ENCODE measurements at regions not wholly inside any gene's neighbourhood (a gene's known extent, or its start where the extent isn't known, plus 50 kb on each side); places are given as distances from the start of the nearest gene placed in this dataset.

DNA sequence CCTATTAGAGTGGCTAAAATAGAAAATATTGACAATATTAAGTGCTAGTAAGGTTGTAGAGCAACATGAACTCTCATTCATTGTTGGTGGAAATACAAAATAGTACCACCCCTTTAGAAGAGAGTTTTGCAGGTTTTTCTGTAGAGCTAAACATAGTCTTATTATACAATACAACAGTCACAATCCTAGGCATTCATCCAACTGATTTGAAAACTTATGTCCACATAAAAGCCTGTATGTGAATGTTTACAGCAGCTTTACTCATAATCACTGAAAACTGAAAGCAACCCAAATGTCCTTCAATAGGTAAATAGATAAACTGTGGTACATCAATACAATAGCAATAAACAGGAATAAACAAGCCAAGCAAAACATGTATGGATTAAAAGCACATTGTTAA, 127.2 kb upstream of the PRNP start:
- DNase-seq (ENCODE audit: low read depth in 2 of 2): no peak

DNA sequence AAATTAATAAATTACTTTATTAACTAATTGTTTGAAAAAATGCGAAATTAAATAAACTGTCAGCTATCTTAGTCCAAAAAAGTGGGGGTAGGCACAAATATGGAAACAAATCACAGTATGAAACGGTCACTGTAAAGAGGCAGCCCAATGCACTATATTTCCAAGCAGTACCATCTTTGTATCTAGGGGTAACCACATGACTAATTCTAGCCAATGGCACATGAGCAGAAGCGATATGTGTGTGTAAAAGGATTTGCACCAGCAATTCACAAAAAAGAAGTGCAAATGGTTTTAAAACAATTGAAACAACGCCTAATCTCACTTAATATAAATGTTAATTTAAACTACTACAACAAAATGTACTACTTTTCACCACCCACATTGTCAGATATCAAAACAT, 129.5 kb upstream of the PRNP start:
- DNase-seq (ENCODE audit: low read depth in 2 of 2): no peak

DNA sequence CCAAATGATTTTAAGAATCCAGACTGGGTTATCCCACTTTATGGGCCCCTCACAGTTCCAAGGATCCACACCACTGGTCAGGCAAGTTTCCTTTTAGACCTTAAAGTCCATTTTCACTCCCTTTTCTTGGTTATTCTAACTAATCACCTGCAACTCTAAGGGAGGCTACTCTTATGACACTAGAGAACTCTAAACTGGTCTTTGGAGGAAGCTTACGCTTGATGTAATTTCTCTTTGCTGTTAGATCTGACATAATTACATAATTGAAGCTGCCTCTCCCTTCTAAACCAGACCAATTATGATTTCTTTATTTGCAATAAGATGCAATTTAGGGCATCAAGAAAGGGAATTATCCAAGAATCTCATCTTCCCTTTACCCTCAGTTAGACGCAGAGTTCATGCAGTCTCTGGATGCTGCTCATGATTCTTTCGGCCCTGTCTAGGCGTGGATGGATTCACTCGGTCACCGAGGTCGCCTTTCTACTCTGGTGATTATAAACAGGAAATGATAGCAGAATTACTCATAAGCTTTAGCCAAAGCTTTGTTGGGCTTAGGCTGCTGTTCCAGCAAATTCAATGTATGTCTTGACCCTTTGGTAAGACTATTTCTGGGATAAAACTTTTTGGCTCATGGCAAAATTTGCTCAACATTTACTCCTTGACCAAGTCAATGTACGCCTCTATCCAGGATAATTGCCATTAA, 130.9 kb upstream of the PRNP start:
- no peak for DNase-seq (ENCODE audit: low read depth in 2 of 2)

DNA sequence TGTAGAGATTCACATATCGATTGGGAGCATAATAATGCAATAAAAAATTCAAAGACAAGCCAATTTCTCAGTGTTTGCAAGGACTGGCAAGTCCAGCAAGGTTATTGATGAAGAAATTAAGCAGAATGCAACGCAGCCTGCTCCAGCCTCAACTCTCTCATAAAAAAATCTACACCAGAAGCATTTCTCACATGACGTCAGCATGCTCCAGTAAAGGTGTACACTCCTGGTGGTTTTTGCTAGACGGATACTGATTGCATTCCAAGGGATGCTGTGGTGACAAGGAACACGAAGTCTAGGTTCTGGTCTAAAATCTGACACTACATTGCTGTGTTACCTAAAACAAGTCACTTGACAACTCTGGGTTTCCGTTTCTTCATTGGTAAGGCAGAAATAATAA, 131.9 kb upstream of the PRNP start:
- no peak for DNase-seq (ENCODE audit: low read depth in 2 of 2)

DNA sequence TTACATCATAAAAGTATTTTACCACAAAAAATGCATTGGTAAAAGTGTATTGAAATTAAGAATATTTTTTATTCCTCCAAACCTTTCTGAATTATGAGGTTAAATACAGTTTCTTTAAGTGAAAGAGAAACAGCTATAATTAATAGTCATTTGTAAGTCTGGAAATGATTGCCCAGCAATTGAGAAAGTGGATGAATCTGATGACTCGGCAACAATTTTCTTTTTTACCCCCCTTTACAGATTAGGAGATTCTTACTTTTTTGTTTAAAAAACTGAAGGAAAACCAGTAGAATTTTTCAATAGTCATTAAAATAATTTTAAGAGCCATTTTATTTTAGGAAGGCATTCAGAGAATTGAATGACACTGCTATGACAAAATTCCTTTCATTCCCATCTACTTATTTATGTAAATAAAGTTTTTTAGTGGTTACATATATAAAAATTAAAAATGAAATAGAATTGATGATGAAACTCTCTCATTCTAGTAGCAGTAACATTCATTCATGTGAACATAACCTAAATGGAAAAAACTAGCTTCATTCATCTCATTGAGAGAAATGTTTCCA, 134.1 kb upstream of the PRNP start:
- no peak for DNase-seq (ENCODE audit: low read depth in 2 of 2)

DNA sequence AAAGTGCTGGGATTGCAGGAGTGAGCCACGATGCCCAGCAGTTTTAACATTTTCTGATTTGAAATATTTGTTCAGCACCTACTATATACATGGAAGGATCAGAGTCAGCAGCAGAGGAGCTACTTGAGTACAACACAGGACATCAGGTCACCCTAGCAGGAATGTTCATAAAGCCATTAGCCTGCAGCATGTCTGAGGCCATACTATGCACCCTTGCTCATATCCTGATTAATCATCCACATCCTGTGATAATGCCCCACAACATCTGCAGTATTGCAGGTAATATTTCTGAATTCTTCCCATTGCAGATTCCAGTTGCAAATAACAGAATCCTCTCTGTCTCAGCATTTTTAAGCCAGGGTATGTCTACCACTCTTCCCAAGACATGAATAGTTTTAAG, 135.5 kb upstream of the PRNP start:
- no peak for DNase-seq (ENCODE audit: low read depth in 2 of 2)

DNA sequence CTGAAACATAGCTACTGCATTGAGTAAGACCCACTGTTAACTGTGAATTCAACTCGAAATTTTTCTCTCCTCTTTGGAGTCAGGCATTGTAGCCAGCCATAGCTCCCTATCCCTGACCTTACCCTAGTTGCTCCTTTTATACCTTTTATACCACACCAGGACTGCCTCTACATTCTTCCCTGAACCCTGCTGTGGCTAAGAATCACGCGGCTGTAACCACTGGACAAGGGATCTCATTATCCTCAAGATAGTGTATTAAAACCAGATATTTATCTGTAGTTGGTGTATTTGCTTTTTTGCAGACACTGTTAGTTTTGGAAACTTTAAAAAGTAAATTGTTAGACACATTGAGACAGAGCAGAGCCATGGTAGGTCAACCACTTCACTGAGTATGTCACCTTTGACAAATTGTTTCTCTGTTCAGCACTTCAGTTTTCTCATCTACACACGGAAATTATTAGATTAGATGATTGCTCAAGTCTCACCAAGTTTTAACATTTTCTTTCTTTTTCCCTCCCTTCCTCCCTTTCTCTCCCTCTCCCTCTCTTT, 136.5 kb upstream of the PRNP start:
- DNase-seq (ENCODE audit: low read depth in 2 of 2): no peak

DNA sequence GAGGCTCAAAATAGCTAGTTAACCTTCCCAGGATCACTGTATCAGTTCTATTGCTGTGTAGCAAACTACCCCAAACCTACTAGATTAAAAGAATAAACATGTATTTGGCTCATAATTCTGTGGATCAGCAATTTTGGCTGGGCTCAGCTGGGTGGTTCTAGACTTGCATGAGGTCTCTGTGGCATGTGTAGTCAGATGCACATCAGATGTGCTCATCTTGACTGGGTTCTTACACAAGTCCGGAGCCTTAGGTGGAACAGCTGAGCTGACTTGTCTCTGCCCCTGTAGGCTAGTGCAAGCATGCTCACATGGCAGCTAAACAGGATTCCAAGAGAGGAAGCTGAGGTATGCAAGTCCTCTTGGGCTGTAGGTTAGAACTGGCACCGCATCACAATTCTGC, 137.7 kb upstream of the PRNP start:
- no peak for DNase-seq (ENCODE audit: low read depth in 2 of 2)

DNA sequence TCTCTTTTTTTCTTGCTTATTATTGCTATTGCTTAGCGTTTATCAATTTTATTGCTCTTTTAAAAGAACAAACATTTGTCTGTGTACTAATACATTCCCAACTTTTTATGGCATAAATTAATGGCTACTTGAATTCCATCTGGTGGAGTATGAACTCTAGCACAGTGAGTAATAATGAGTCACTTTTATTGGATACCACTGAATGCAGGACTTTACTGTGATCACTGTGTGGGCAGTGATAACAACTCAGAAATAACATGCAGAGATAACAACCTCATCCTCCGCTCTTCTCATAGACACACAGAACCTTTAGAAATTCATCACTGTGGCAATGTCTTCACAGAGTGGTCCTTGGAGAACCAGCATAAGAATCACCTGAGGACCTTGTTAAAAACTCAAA, 139.5 kb upstream of the PRNP start:
- no peak for DNase-seq (ENCODE audit: low read depth in 2 of 2)

DNA sequence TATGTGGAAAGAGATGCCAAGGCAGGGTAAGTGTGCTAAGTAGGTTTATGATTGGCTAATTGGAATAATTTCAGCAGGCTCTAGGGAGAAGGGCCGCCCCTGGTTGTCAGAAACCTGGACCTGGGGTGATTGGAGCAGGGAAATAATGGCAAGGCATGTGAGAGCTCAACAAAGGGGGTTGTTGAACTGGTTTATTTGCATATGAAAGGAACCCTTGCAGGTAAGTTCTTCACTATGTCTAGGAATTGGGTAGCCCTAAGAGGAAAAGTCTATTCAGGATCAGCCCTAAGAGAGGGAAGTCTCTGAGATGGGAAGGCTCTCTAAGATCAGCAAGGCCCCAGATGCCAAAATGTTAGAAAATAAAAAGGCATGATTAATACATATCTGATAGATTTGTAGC, 139.9 kb upstream of the PRNP start:
- DNase-seq (ENCODE audit: low read depth in 2 of 2): no peak

DNA sequence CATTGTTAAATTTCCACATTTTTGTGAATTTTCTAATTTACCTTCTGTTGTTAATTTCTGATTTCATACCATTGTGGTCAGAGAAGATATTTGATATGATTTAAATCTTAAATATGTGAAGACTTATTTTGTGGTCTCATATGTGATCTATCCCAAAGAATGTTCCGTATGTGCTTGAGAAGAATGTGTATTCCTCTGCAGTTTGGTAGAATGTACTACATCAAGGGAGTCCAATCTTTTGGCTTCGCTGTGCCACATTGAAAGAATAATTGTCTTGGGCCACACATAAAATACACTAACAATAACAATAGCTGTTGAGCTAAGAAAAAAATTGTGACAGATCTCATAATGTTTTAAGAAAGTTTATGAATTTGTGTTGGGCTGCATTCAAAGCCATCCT, 140.7 kb upstream of the PRNP start:
- no peak for DNase-seq (ENCODE audit: low read depth in 2 of 2)

DNA sequence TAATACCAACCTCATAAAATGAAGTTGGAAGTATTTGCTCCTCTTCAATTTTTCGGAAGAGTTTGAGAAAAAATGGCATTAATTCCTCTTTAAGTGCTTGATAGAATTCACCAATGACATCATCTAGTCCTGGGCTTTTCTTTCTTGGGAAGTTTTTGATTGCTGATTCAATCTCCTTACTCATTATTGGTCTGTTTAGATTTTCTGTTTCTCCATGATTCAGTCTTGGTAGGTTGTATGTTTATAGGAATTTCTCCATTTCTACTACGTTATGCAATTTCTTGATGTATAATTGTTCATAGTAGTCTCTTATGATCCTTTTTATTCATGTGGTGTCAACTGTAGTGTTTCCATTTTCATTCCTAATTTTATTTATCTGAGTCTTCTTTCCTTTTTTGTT, 141.5 kb upstream of the PRNP start:
- no peak for DNase-seq (ENCODE audit: low read depth in 2 of 2)

DNA sequence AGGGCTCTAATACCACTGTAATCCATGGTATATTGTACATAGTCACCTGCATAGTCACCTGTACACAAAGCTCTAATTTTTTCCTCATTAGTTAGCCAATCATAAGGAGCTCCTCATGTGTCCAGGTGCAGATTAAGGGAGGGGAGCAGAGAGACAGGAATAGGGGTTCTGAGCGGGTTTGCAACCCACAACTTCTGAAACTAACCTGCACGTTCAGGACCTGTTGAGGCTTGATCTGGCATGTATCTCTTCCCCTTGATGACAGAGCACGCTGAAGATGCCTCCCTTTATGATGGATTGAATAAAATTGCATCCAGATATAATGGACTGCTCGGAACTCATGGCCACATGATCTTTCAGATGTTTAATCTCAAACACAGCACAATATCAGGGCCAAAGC, 144.0 kb upstream of the PRNP start:
- no peak for DNase-seq (ENCODE audit: low read depth in 2 of 2)

DNA sequence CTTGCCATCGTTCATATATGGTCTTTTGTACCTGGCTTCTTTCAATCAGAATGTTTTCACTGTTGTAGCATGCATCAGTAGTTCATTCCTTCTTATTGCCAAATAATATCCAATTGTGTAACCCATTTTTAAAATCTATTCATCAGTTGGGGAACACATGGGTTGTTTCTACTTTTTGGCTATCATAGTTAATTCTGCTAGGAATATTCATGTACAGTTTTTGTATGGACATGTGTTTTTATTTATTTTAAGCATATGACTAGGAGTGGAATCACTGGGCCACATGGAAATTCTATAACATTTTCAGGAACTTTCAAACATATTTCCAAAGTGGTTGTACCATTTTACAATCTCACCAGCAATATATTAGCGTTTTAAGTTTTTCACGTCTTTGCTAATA, 151.9 kb upstream of the PRNP start:
- no peak for DNase-seq (ENCODE audit: low read depth in 2 of 2)

DNA sequence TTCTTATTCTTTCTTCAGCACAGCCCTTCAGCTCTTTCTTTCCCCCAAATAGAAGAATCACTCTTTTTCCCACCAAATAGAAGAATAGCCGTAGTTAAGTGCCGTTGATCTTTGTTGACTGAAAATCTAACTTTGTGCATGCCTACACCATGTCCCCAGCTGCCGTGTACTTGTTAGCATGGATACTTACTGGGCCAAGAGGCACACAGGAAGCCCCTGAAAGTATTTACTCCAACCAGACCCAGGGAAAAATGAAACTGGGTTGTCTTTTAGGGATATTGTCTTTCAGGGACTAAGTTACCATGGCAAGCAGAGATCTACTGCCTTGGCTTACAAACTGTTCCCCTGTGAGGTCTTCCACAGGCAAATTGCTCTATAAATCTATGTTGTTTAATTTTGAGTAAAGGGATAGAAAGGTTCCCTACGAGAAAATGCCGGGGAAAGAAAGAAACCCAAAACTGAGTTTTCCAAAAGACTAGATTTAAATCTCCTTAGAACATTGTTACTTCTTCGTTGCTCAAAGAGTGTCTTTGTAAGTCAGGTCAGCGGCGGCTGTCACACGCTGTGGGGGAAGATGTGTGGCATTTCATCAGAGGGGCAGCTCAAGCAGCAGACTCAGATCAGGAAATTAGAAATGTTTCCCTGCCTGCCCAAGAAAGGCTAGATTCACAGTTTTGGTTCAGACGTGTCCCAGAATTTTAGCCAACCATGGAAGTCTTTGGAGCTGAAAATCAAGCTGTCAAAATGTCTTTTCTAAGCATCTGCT, 152.7 kb upstream of the PRNP start:
- DNase-seq (ENCODE audit: low read depth in 2 of 2): no peak

DNA sequence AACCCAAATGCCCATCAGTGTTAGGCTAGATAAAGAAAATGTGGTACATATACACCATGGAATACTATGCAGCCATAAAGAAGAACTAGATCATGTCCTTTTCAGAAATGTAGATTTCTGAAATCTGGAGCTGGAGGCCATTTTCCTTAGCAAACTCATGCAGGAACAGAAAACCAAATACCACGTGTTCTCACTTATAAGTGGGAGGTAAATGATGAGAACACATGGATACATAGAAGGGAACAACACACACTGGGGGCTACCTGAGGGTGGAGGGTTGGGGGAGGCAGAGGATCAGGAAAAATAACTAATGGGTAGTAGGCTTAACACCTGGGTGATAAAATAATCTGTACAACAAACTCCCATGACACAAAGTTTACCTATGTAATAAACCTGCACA, 153.5 kb upstream of the PRNP start:
- no peak for DNase-seq (ENCODE audit: low read depth in 2 of 2)

DNA sequence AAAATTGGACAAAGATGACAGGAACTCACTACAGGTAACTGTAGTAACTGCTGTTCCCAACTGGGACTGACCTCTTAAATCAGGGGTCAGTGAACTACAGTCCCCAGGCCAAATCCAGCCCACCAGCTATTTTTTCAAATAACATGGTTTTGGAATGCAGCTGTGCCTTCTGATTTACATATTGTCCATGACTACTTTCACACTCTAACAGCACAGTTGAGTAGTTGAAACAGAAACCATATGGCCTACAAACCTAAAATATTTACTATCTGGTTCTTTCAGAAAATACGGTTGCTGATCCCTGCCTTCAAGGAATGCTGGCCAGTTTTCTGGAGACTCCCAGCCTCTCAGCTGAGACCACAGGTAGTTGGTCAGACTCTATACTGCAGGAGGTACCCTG, 161.5 kb upstream of the PRNP start:
- DNase-seq (ENCODE audit: low read depth in 2 of 2): no peak

DNA sequence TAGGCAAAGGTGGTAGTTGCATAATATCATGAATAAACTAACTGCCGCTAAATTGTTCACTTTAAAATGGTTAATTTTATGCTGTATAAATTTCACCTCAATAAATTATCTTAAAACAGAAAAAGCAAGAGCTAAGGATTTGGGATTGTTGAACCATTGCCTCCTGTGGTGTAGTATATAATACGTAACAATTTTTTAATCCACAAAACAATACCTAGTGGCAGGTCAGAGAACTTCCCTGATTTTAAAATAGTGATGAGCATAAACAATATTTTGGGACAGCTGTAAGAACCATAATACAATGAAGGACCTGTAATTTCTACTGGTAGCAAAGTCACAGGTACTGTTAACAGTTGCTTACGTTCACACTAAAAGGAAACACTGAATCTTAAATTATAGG, 161.9 kb upstream of the PRNP start:
- DNase-seq (ENCODE audit: low read depth in 2 of 2): no peak

DNA sequence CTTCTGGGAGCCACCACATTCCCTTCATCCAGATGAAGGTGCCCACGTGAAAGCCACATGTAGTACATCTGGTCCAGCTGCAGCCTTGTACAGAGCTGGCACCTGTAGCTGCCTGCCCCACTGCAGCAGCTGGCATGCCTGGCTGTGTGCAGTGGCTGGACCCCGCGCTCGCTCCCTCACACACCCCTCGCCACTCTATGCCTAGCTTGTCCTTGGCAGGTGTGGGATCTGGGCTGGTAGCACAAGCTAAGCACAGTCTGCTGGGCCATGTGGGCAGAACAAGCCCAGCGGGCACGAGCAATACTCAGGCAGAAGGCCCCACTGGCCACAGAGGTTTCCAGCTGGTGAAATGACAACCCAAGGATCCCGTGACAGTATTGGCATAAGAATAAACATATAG, 163.9 kb upstream of the PRNP start:
- no peak for DNase-seq (ENCODE audit: low read depth in 2 of 2)

DNA sequence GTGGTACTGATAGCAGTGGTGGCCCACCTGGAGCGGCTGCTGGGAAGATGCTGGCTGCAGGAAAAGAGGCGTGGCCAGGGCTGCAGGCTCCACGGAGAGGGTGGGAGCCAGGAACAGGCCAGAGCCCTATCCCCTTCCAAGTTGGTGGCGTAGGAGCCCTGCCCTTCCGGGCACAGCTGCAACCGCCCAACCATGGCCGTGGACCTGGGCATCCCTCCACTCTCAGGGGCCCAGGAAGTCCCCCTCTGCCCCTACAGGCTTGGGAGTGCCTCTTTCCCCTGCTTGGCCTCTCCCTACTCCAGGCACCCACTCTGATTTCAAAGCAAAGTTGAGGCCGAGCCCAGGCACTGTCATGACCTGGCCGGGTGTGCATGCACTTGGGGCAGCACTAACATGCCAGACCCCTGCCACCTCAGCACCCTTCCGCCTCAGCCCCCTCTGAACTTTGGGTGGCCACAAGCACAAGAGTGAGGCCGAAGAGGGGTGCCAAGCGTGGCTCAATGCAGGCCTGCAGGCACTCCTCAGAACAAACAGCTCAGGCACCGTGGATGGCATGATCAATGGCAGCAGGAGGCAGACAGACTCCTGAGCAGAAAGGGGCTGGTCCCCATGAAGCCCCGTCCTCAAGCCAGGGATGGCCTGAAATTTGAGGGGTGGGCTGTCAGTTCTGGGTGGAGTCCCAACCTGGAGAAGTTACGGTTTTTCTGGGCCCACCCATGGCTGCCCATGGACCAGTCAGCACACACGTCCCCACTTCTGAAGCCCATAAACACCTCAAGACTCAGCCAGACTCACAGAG, 164.9 kb upstream of the PRNP start:
- no peak for DNase-seq (ENCODE audit: low read depth in 2 of 2)

DNA sequence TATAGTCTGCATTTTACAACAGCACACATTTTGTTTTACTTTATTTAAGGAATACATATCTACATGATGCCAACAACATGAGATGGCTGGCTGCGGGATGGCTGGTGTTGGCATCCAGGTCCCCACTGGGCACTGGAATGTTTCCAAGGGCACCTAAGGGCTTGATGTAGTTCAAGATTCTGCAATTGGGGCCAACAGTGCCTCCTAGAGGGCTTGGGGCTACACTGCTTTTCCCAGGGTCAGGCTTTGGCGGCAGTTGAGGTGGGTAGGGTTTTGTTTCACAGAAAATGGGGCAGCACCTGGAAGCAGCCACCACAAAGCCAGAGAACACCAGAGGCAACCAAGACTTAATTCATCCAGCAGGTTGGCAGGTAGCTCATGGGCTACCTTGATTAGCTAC, 166.7 kb upstream of the PRNP start:
- no peak for DNase-seq (ENCODE audit: low read depth in 2 of 2)

DNA sequence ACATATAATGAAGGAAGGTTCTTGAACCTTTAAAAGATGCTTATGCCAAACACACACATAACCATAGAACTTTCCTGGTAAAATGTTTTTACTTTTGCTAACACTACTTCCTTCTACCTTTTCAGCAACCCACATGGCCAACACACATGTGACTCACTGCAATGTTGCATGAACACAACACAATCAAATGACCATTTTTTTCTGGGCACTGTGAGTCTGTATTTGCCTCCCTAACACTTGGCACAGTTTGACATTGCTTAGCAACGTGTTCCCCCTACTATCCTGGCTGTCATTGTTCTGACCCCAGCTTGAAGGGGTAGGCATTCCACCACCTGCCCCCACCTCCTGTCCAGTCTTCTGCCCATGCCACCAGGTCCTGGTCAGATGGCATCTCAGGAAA, 169.4 kb upstream of the PRNP start:
- DNase-seq (ENCODE audit: low read depth in 2 of 2): no peak
